Neural cell (in vitro differentiated cells): ENCODE measurements at regions not wholly inside any gene's neighbourhood (a gene's known extent, or its start where the extent isn't known, plus 50 kb on each side); places are given as distances from the start of the nearest gene placed in this dataset.
"Not testable (repeated sequence)": the region's sequence is repeated elsewhere in the genome, so short reads cannot be mapped to it uniquely, and the experiment has no call there.

Source experiments
- CTCF ChIP-seq: fragments of 450-650 bp; IDR thresholded peaks from 2 replicates; pipeline ENCODE4 v1.5.1; 2014; ENCODE audit warnings: antibody characterized with exemption, mild to moderate bottlenecking, moderate library complexity; ENCODE audit not compliant: poor library complexity, severe bottlenecking
- EP300 ChIP-seq: fragments of 450-650 bp; conservative IDR thresholded peaks from 2 replicates; pipeline ENCODE4 v1.6.1; 2014; ENCODE audit warnings: antibody characterized with exemption, mild to moderate bottlenecking, moderate library complexity; ENCODE audit not compliant: poor library complexity, severe bottlenecking
- MXI1 ChIP-seq: fragments of 450-650 bp; conservative IDR thresholded peaks from 2 replicates; pipeline ENCODE4 v1.6.1; 2014; ENCODE audit warnings: antibody characterized with exemption, mild to moderate bottlenecking; ENCODE audit not compliant: poor library complexity, severe bottlenecking
- POLR2AphosphoS5 ChIP-seq: IDR thresholded peaks from 2 replicates; pipeline ENCODE4 v1.6.1; 2012
- TAF1 ChIP-seq: IDR thresholded peaks from 2 replicates; pipeline ENCODE4 v1.6.1; 2012; ENCODE audit warnings: low read depth

GRCh38 chr9:87374023-87374919 is 123.4 kb upstream of the DAPK1 start:
- not testable (repeated sequence) for TF ChIP-seq POLR2AphosphoS5, EP300, CTCF, MXI1, TAF1
